ENCODE measurements at regions not wholly inside any gene's neighbourhood (a gene's known extent, or its start where the extent isn't known, plus 50 kb on each side); places are given as distances from the start of the nearest gene placed in this dataset.

DNA sequence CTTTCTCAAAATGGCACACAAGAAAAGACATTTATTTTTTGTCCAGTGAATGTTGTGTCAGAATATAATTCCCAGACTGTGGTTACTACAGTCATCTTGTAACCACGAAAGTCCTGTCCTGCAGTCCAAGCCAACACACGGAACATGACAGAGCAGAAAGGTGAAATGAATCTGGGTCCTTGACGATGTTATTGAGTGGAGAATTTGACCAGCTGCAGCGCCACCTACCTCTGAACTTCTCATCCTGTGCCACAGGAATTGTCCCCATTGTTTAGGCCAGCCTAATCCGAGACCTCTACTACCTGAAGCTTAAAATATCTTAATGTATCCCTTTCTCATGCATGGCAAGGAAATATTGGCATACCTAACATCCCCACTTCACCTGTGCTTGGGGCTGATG, 64.1 kb upstream of the OTX2 start:
- no peak overlapping the region for H3K4me2 ChIP-seq (ENCODE audit: insufficient read depth, low read length, poor library complexity, severe bottlenecking)
- no peak overlapping the region for H2BK5ac ChIP-seq (ENCODE audit: low read length)
- no peak overlapping the region for H2AK5ac ChIP-seq (ENCODE audit: low read depth, low read length)
- no peak overlapping the region for H2AFZ ChIP-seq (ENCODE audit: low read length)
- H3K79me1 ChIP-seq (ENCODE audit: low read depth, low read length), result no peaks in the 10 kb centered on the region
- DNase-seq (ENCODE audit: low spot score), result no peak
- peaks cover 0 to 3% (median 0%) of the 10 kb centered on the region in 3 experiments for H3K27me3 ChIP-seq (ENCODE audit: control insufficient read depth in 3 of 3, insufficient read depth in 3 of 3, low read depth in 1 of 3, low read length in 3 of 3)
- H3K27ac ChIP-seq (replicated peaks; ENCODE audit: low read length), result no peak overlapping the region
- no CpG with 5 or more reads among the region's 5 CpGs for WGBS, 2 donors (ENCODE audit: extremely low coverage in 2 of 2, insufficient read length in 2 of 2, insufficient replicate concordance in 1 of 2)
- no peak overlapping the region for H4K91ac ChIP-seq (ENCODE audit: low read depth, low read length, poor library complexity)
- no peaks in the 10 kb centered on the region for H3K36me3 ChIP-seq (replicated peaks in 1 of 2; ENCODE audit: control insufficient read depth in 2 of 2, insufficient read depth in 2 of 2, low read length in 2 of 2)
- H3K4me1 ChIP-seq (ENCODE audit: control insufficient read depth in 2 of 2, insufficient read depth in 1 of 2, low read depth in 1 of 2, low read length in 2 of 2), result no peaks in the 10 kb centered on the region
- no peak overlapping the region for H4K8ac ChIP-seq (ENCODE audit: low read depth, low read length)
- H3K14ac ChIP-seq (ENCODE audit: low read length), result no peak overlapping the region
- no peak overlapping the region for H3K9ac ChIP-seq (ENCODE audit: low read depth, low read length, poor library complexity)
- H2BK12ac ChIP-seq (ENCODE audit: low read length), result no peak overlapping the region
- H3K4me3 ChIP-seq (ENCODE audit: low read length in 2 of 2), result no peak overlapping the region
- no peaks in the 10 kb centered on the region for H3K9me3 ChIP-seq (replicated peaks in 1 of 2; ENCODE audit: control insufficient read depth in 2 of 2, insufficient read depth in 1 of 2, low read depth in 1 of 2, low read length in 2 of 2)
- no peak overlapping the region for H3K18ac ChIP-seq (ENCODE audit: low read length)
- H2BK120ac ChIP-seq (ENCODE audit: low read depth, low read length), result no peak overlapping the region
- H2BK15ac ChIP-seq (ENCODE audit: low read length), result no peak overlapping the region
- no peak overlapping the region for H3K23ac ChIP-seq (ENCODE audit: low read depth, low read length, poor library complexity)
- H3K4ac ChIP-seq (ENCODE audit: low read length), result no peak overlapping the region

DNA sequence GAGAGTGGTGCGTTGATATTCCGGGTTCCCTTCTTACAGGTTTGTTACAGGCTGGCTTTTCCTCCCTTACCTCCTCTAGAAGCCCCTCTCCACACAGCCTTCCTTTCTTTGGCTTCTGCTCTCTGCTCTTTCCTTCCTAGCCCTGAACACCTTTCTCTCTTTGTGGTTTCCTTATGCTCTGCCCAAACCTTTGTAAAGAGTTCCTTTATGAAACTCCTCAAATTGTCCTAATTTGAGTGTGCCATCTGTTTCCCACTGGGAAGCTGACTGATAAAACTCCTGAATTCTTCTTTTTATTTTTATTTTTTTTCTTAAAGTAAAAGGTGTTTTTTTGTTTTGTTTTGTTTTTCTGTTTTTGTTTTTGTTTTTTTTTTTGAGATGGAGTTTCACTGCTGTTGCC, 60.1 kb upstream of the OTX2 start:
- H3K27ac ChIP-seq (replicated peaks; ENCODE audit: low read length), result no peak overlapping the region
- H4K8ac ChIP-seq (ENCODE audit: low read depth, low read length), result no peak overlapping the region
- no peak overlapping the region for H2BK15ac ChIP-seq (ENCODE audit: low read length)
- no peak overlapping the region for H3K9ac ChIP-seq (ENCODE audit: low read depth, low read length, poor library complexity)
- H2AFZ ChIP-seq (ENCODE audit: low read length), result no peak overlapping the region
- H3K4ac ChIP-seq (ENCODE audit: low read length), result no peak overlapping the region
- peaks cover 0 to 12% (median 0%) of the 10 kb centered on the region in 3 experiments for H3K27me3 ChIP-seq (ENCODE audit: control insufficient read depth in 3 of 3, insufficient read depth in 3 of 3, low read depth in 1 of 3, low read length in 3 of 3)
- no peak overlapping the region for H4K91ac ChIP-seq (ENCODE audit: low read depth, low read length, poor library complexity)
- H3K18ac ChIP-seq (ENCODE audit: low read length), result no peak overlapping the region
- H3K79me1 ChIP-seq (ENCODE audit: low read depth, low read length), result no peaks in the 10 kb centered on the region
- H3K9me3 ChIP-seq (replicated peaks in 1 of 2; ENCODE audit: control insufficient read depth in 2 of 2, insufficient read depth in 1 of 2, low read depth in 1 of 2, low read length in 2 of 2), result no peaks in the 10 kb centered on the region
- no CpG with 5 or more reads among the region's 2 CpGs for WGBS, 2 donors (ENCODE audit: extremely low coverage in 2 of 2, insufficient read length in 2 of 2, insufficient replicate concordance in 1 of 2)
- H3K14ac ChIP-seq (ENCODE audit: low read length), result no peak overlapping the region
- H3K4me1 ChIP-seq (ENCODE audit: control insufficient read depth in 2 of 2, insufficient read depth in 1 of 2, low read depth in 1 of 2, low read length in 2 of 2), result no peaks in the 10 kb centered on the region
- H2BK120ac ChIP-seq (ENCODE audit: low read depth, low read length), result no peak overlapping the region
- H3K36me3 ChIP-seq (replicated peaks in 1 of 2; ENCODE audit: control insufficient read depth in 2 of 2, insufficient read depth in 2 of 2, low read length in 2 of 2), result no peaks in the 10 kb centered on the region
- H3K23ac ChIP-seq (ENCODE audit: low read depth, low read length, poor library complexity), result no peak overlapping the region
- H2AK5ac ChIP-seq (ENCODE audit: low read depth, low read length), result no peak overlapping the region
- H3K4me3 ChIP-seq (ENCODE audit: low read length in 2 of 2), result no peak overlapping the region
- no peak for DNase-seq (ENCODE audit: low spot score)
- no peak overlapping the region for H2BK5ac ChIP-seq (ENCODE audit: low read length)
- no peak overlapping the region for H3K4me2 ChIP-seq (ENCODE audit: insufficient read depth, low read length, poor library complexity, severe bottlenecking)
- H2BK12ac ChIP-seq (ENCODE audit: low read length), result no peak overlapping the region

DNA sequence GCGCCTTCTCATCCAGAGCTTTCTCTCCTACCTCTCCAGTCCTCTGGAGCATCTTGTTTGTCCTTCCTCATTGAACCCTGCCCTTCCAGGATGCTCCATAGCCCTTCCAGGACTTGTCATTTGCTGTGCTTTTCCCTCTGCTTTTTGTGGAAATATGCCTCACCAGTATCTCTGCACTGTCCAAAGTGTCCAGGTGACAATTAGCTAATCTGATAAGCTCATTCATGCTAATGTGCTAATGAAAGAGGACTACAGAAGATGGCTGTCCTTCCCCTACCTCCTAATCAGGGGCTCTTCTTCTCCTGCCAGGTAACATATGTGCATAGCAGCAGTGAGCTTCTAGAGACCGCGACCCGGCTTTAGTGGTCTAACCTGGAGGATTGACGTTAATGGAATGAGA, 58.4 kb upstream of the OTX2 start:
- H3K9me3 ChIP-seq (replicated peaks in 1 of 2; ENCODE audit: control insufficient read depth in 2 of 2, insufficient read depth in 1 of 2, low read depth in 1 of 2, low read length in 2 of 2), result no peaks in the 10 kb centered on the region
- H3K14ac ChIP-seq (ENCODE audit: low read length), result no peak overlapping the region
- H3K79me1 ChIP-seq (ENCODE audit: low read depth, low read length), result no peaks in the 10 kb centered on the region
- no peak overlapping the region for H3K4ac ChIP-seq (ENCODE audit: low read length)
- H2AK5ac ChIP-seq (ENCODE audit: low read depth, low read length), result no peak overlapping the region
- no peak overlapping the region for H2AFZ ChIP-seq (ENCODE audit: low read length)
- no peak overlapping the region for H3K27ac ChIP-seq (replicated peaks; ENCODE audit: low read length)
- H3K9ac ChIP-seq (ENCODE audit: low read depth, low read length, poor library complexity), result no peak overlapping the region
- no peak overlapping the region for H4K91ac ChIP-seq (ENCODE audit: low read depth, low read length, poor library complexity)
- WGBS, 2 donors (ENCODE audit: extremely low coverage in 2 of 2, insufficient read length in 2 of 2, insufficient replicate concordance in 1 of 2), result no CpG with 5 or more reads among the region's 5 CpGs
- no peak overlapping the region for H3K18ac ChIP-seq (ENCODE audit: low read length)
- no peak for DNase-seq (ENCODE audit: low spot score)
- H3K23ac ChIP-seq (ENCODE audit: low read depth, low read length, poor library complexity), result no peak overlapping the region
- H3K4me1 ChIP-seq (ENCODE audit: control insufficient read depth in 2 of 2, insufficient read depth in 1 of 2, low read depth in 1 of 2, low read length in 2 of 2), result no peaks in the 10 kb centered on the region
- H3K36me3 ChIP-seq (replicated peaks in 1 of 2; ENCODE audit: control insufficient read depth in 2 of 2, insufficient read depth in 2 of 2, low read length in 2 of 2), result no peaks in the 10 kb centered on the region
- H2BK12ac ChIP-seq (ENCODE audit: low read length), result no peak overlapping the region
- H4K8ac ChIP-seq (ENCODE audit: low read depth, low read length), result no peak overlapping the region
- no peak overlapping the region for H3K4me2 ChIP-seq (ENCODE audit: insufficient read depth, low read length, poor library complexity, severe bottlenecking)
- peaks cover 0 to 15% (median 0%) of the 10 kb centered on the region in 3 experiments for H3K27me3 ChIP-seq (ENCODE audit: control insufficient read depth in 3 of 3, insufficient read depth in 3 of 3, low read depth in 1 of 3, low read length in 3 of 3)
- no peak overlapping the region for H3K4me3 ChIP-seq (ENCODE audit: low read length in 2 of 2)
- H2BK120ac ChIP-seq (ENCODE audit: low read depth, low read length), result no peak overlapping the region
- H2BK5ac ChIP-seq (ENCODE audit: low read length), result no peak overlapping the region
- H2BK15ac ChIP-seq (ENCODE audit: low read length), result no peak overlapping the region

DNA sequence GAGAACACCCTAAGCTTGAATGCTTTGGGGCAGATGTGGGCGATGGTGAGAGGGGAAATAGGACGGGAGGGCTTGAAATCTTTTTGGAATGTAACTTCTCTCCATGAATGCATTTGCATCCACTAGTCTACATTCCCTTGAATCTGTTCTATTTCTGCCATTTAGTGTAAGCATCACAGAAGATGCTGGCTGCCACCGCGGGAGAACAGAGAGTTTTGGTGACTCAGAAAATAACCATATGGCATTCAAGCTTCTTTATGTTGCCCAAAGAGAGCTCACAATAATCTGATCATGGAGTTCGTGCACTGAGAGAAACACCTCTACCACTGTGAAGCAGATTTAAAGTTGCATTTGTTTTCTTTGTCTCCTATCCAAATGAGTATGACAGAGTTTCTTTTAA, 52.6 kb upstream of the OTX2 start:
- Histone ChIP-seq H3K18ac (ENCODE audit: low read length) (no peak overlapping the region), H2AK5ac (ENCODE audit: low read depth, low read length) (no peak overlapping the region), H2BK5ac (ENCODE audit: low read length) (no peak overlapping the region), H3K9ac (ENCODE audit: low read depth, low read length, poor library complexity) (no peak overlapping the region), H3K9me3 (replicated peaks in 1 of 2; ENCODE audit: control insufficient read depth in 2 of 2, insufficient read depth in 1 of 2, low read depth in 1 of 2, low read length in 2 of 2) (no peaks in the 10 kb centered on the region), H3K23ac (ENCODE audit: low read depth, low read length, poor library complexity) (no peak overlapping the region), H3K4me1 (ENCODE audit: control insufficient read depth in 2 of 2, insufficient read depth in 1 of 2, low read depth in 1 of 2, low read length in 2 of 2) (peaks cover 0 to 6% of the 10 kb centered on the region in 2 donors), H2BK12ac (ENCODE audit: low read length) (no peak overlapping the region), H2AFZ (ENCODE audit: low read length) (no peak overlapping the region), H4K91ac (ENCODE audit: low read depth, low read length, poor library complexity) (no peak overlapping the region), H2BK15ac (ENCODE audit: low read length) (no peak overlapping the region), H3K79me1 (ENCODE audit: low read depth, low read length) (no peaks in the 10 kb centered on the region), H3K4ac (ENCODE audit: low read length) (no peak overlapping the region), H3K4me3 (ENCODE audit: low read length in 2 of 2) (no peak overlapping the region), H3K4me2 (ENCODE audit: insufficient read depth, low read length, poor library complexity, severe bottlenecking) (no peak overlapping the region), H3K27ac (replicated peaks; ENCODE audit: low read length) (no peak overlapping the region), H3K27me3 (ENCODE audit: control insufficient read depth in 3 of 3, insufficient read depth in 3 of 3, low read depth in 1 of 3, low read length in 3 of 3) (peaks cover 0 to 40% (median 0%) of the 10 kb centered on the region in 3 experiments), H3K14ac (ENCODE audit: low read length) (no peak overlapping the region), H2BK120ac (ENCODE audit: low read depth, low read length) (no peak overlapping the region), H3K36me3 (replicated peaks in 1 of 2; ENCODE audit: control insufficient read depth in 2 of 2, insufficient read depth in 2 of 2, low read length in 2 of 2) (no peaks in the 10 kb centered on the region), H4K8ac (ENCODE audit: low read depth, low read length) (no peak overlapping the region)
- DNase-seq (ENCODE audit: low spot score), result no peak
- no CpG with 5 or more reads among the region's 5 CpGs for WGBS, 2 donors (ENCODE audit: extremely low coverage in 2 of 2, insufficient read length in 2 of 2, insufficient replicate concordance in 1 of 2)
